Putamen (tissue), 1 donor: ENCODE measurements at regions not wholly inside any gene's neighbourhood (a gene's known extent, or its start where the extent isn't known, plus 50 kb on each side); places are given as distances from the start of the nearest gene placed in this dataset.
A peak's percentile ranks its signal among the peaks of the same experiment; 100 is the strongest.
"Not testable (repeated sequence)": the region's sequence is repeated elsewhere in the genome, so short reads cannot be mapped to it uniquely, and the experiment has no call there.

Experiments
- DNase-seq: peaks from one replicate; pipeline ENCODE4 v3.0.0-alpha.2; 2016; ENCODE audit warnings: low spot score

- DNase-seq: not testable (repeated sequence)
These were observed 73.8 kb upstream of the FANCC start for GRCh38 chr9:95391271-95391670.

GRCh38 chr9:95389373-95389772 is 71.9 kb upstream of the FANCC start:
- DNase-seq: no peak

- DNase-seq: no peak
These were observed 69.3 kb upstream of the FANCC start for GRCh38 chr9:95386843-95387242.

GRCh38 chr9:95385521-95385920 is 68.0 kb upstream of the FANCC start:
- no peak for DNase-seq

GRCh38 chr9:95383845-95384244 is 66.3 kb upstream of the FANCC start:
- DNase-seq: no peak

GRCh38 chr9:95383185-95383676 is 65.7 kb upstream of the FANCC start:
- DNase-seq: no peak

- DNase-seq: no peak
These were observed 64.9 kb upstream of the FANCC start for GRCh38 chr9:95382433-95382832.

- DNase-seq: no peak
These were observed 63.7 kb upstream of the FANCC start for GRCh38 chr9:95381221-95381620.

- no peak for DNase-seq
These were observed 62.1 kb upstream of the FANCC start for GRCh38 chr9:95379630-95380029.

GRCh38 chr9:95373782-95374487 is 56.4 kb upstream of the FANCC start:
- DNase-seq: peak; percentile 42

- DNase-seq: no peak
These were observed 55.7 kb upstream of the FANCC start for GRCh38 chr9:95373069-95373681.

GRCh38 chr9:95370064-95370463 is 52.6 kb upstream of the FANCC start:
- DNase-seq: no peak

- DNase-seq: no peak
These were observed 51.1 kb upstream of the FANCC start for GRCh38 chr9:95368377-95369160.
